PC-3 (cell line): ENCODE measurements at regions not wholly inside any gene's neighbourhood (a gene's known extent, or its start where the extent isn't known, plus 50 kb on each side); places are given as distances from the start of the nearest gene placed in this dataset.

Experiments used
- ATAC-seq: fragments of 200-7000 bp; cut with Tn5 transposase; 2 replicates; pipeline ENCODE4 v1.9.1; 2020; ENCODE audit warnings: mild to moderate bottlenecking, moderate library complexity
- BruUV-seq: library from RNA; stranded (reverse); fragments of 400-500 nt; replicated peaks from 2 replicates; lab custom pipeline; 2021; lab: Mats Ljungman, UMichigan
- CTCF ChIA-PET: fragments of 300-600 bp; sonication (Branson Sonifier 250); formaldehyde crosslinking; loops from one replicate; lab custom pipeline; 2022; ENCODE audit warnings: antibody characterized with exemption; lab: Charles Lee
- POLR2A ChIA-PET: fragments of 300-600 bp; sonication (Branson Sonifier 250); formaldehyde crosslinking; loops from one replicate; lab custom pipeline; 2022; ENCODE audit warnings: antibody characterized with exemption; ENCODE audit not compliant: unreplicated experiment; lab: Charles Lee
- DNase-seq: peaks from one replicate; pipeline ENCODE4 v3.0.0-alpha.2; 2015
- H2AFZ ChIP-seq: fragments of 300-600 bp; sonication (generic); 2 replicates; pipeline ENCODE4 v1.6.0; 2016; ENCODE audit warnings: antibody characterized with exemption, low read length
- H3F3A ChIP-seq: fragments of 300-600 bp; sonication (generic); one replicate; pipeline ENCODE4 v1.6.0; 2017; ENCODE audit warnings: antibody characterized with exemption, low read length, control low read depth, mild to moderate bottlenecking; ENCODE audit not compliant: unreplicated experiment
- H3K27ac ChIP-seq: fragments of 300-600 bp; sonication (generic); 2 replicates; pipeline ENCODE4 v1.5.1; 2016; ENCODE audit warnings: mild to moderate bottlenecking, low read length
- H3K27me3 ChIP-seq: fragments of 300-600 bp; sonication (generic); 2 replicates; pipeline ENCODE4 v1.6.1; 2016; ENCODE audit warnings: low read length, mixed read lengths
- H3K36me3 ChIP-seq: fragments of 300-600 bp; sonication (generic); 2 replicates; pipeline ENCODE4 v1.6.1; 2016; ENCODE audit warnings: low read depth, mixed run types, low read length, mixed read lengths
- H3K4me1 ChIP-seq: fragments of 300-600 bp; sonication (generic); 2 replicates; pipeline ENCODE4 v1.5.1; 2016; ENCODE audit warnings: low read length; ENCODE audit not compliant: insufficient read depth
- H3K4me2 ChIP-seq: fragments of 300-600 bp; sonication (generic); 2 replicates; pipeline ENCODE4 v1.6.0; 2016; ENCODE audit warnings: low read length
- H3K4me3 ChIP-seq: fragments of 300-600 bp; sonication (generic); 2 replicates; pipeline ENCODE4 v1.5.1; 2016; ENCODE audit warnings: mild to moderate bottlenecking, low read length, mixed read lengths
- H3K79me2 ChIP-seq: fragments of 300-600 bp; sonication (generic); 2 replicates; pipeline ENCODE4 v1.6.1; 2017; ENCODE audit warnings: low read length, mixed read lengths
- H3K9ac ChIP-seq: fragments of 300-600 bp; sonication (generic); 2 replicates; pipeline ENCODE4 v1.6.0; 2016; ENCODE audit warnings: mild to moderate bottlenecking, low read length
- H3K9me2 ChIP-seq: fragments of 300-600 bp; sonication (generic); replicated peaks from 2 replicates; pipeline ENCODE4 v1.6.1; 2016; ENCODE audit warnings: mixed run types, low read length, mixed read lengths
- H3K9me3 ChIP-seq: fragments of 300-600 bp; sonication (generic); 2 replicates; pipeline ENCODE4 v1.6.1; 2016; ENCODE audit warnings: low read length, mixed read lengths
- H4K20me1 ChIP-seq: fragments of 300-600 bp; sonication (generic); 2 replicates; pipeline ENCODE4 v1.6.1; 2016; ENCODE audit warnings: low read length, mixed read lengths
- EZH2 ChIP-seq: fragments of 300-600 bp; sonication (generic); IDR thresholded peaks from one replicate; pipeline ENCODE4 v1.6.1; 2017; ENCODE audit warnings: antibody characterized with exemption, mild to moderate bottlenecking, low read length; ENCODE audit not compliant: unreplicated experiment
- EZH2phosphoT487 ChIP-seq: fragments of 300-600 bp; sonication (generic); IDR thresholded peaks from 2 replicates; pipeline ENCODE4 v1.6.1; 2018; ENCODE audit warnings: mild to moderate bottlenecking, antibody characterized with exemption, low read length, borderline replicate concordance
- intact Hi-C: fragments of 100-400 bp; cut with micrococcal nuclease; formaldehyde crosslinking; loops from 2 replicates; pipeline ENCODE4 v1.9.0; 2023
- TF ChIP-seq, protein P1 (sequence below): fragments of 300-600 bp; sonication (generic); conservative IDR thresholded peaks from 2 replicates; pipeline ENCODE4 v1.5.1; 2017; ENCODE audit warnings: antibody characterized with exemption, low read depth, mild to moderate bottlenecking, low read length

GRCh38 chr2:65512783-65513182 is 80.4 kb upstream of the SPRED2 start:
- H3K4me2 ChIP-seq: no peak overlapping the region
- no peak for DNase-seq
- H3K79me2 ChIP-seq: no peaks in the 10 kb centered on the region
- H3K9me3 ChIP-seq: no peaks in the 10 kb centered on the region
- no peaks in the 10 kb centered on the region for H3F3A ChIP-seq
- intact Hi-C loops: no loop called here
- H3K4me3 ChIP-seq: no peak overlapping the region
- H3K27me3 ChIP-seq: no peaks in the 10 kb centered on the region
- no peak overlapping the region for H3K27ac ChIP-seq
- H3K9me2 ChIP-seq: no peaks in the 10 kb centered on the region
- no peaks in the 10 kb centered on the region for H4K20me1 ChIP-seq
- no peak for ATAC-seq
- no peak overlapping the region for H2AFZ ChIP-seq
- no peaks in the 10 kb centered on the region for H3K36me3 ChIP-seq
- no peaks in the 10 kb centered on the region for H3K4me1 ChIP-seq
- no peak overlapping the region for H3K9ac ChIP-seq
- TF ChIP-seq, protein P1, sequence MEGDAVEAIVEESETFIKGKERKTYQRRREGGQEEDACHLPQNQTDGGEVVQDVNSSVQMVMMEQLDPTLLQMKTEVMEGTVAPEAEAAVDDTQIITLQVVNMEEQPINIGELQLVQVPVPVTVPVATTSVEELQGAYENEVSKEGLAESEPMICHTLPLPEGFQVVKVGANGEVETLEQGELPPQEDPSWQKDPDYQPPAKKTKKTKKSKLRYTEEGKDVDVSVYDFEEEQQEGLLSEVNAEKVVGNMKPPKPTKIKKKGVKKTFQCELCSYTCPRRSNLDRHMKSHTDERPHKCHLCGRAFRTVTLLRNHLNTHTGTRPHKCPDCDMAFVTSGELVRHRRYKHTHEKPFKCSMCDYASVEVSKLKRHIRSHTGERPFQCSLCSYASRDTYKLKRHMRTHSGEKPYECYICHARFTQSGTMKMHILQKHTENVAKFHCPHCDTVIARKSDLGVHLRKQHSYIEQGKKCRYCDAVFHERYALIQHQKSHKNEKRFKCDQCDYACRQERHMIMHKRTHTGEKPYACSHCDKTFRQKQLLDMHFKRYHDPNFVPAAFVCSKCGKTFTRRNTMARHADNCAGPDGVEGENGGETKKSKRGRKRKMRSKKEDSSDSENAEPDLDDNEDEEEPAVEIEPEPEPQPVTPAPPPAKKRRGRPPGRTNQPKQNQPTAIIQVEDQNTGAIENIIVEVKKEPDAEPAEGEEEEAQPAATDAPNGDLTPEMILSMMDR: no peak
- ChIA-PET POLR2A (interaction anchor here (0.5 kb wide), 1 partner anchor 653 kb away, joined by 3 read pairs; no protein-coding TSS in a partner anchor), CTCF (no interaction called here)
- no TSS peak for BruUV-seq

DNA sequence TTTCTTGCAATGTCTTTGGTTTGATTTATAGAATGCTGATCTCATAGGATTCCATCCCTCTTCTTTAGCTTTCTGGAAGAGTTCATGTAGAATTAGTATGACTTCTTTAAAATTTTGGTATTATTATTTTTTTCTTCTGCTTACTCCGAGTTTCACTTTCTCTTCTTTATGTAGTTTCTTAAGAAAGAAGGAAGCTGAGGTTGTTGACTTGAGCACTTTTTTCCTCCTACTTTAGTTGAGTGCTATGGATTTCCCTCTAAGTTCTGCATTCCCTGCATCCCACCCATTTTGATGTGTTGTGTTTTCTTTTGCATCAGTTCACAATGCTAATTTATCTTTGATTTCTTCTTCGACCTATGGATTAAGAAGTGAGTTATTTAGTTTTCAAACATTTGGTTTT is 78.9 kb upstream of the SPRED2 start:
- Histone ChIP-seq H3K4me1 (no peaks in the 10 kb centered on the region), H3K27ac (no peak overlapping the region), H3K9me3 (no peaks in the 10 kb centered on the region), H3K9me2 (no peaks in the 10 kb centered on the region), H3K4me3 (no peak overlapping the region), H3K27me3 (no peaks in the 10 kb centered on the region), H3K79me2 (no peaks in the 10 kb centered on the region), H3F3A (no peaks in the 10 kb centered on the region), H3K4me2 (no peak overlapping the region), H3K36me3 (no peaks in the 10 kb centered on the region), H4K20me1 (no peaks in the 10 kb centered on the region), H3K9ac (no peak overlapping the region), H2AFZ (no peak overlapping the region)
- CTCF ChIA-PET: no interaction called here
- ATAC-seq (no peak), DNase-seq (no peak)
- BruUV-seq: no TSS peak
- POLR2A ChIA-PET: no interaction called here
- TF ChIP-seq, protein P1: no peak
- TF ChIP-seq EZH2: no peak
- TF ChIP-seq EZH2phosphoT487: no peak
- intact Hi-C loops: no loop called here

GRCh38 chr2:65508225-65508624 is 75.8 kb upstream of the SPRED2 start:
- DNase-seq: no peak
- Histone ChIP-seq H2AFZ (no peak overlapping the region), H3K9me3 (no peaks in the 10 kb centered on the region), H3K9me2 (no peaks in the 10 kb centered on the region), H3K27ac (no peak overlapping the region), H3K4me2 (no peak overlapping the region), H3K9ac (no peak overlapping the region), H3K79me2 (no peaks in the 10 kb centered on the region), H3K36me3 (no peaks in the 10 kb centered on the region), H3K4me1 (peaks cover 8% of the 10 kb centered on the region), H3F3A (no peaks in the 10 kb centered on the region), H3K4me3 (no peak overlapping the region), H3K27me3 (no peaks in the 10 kb centered on the region), H4K20me1 (no peaks in the 10 kb centered on the region)
- no TSS peak for BruUV-seq
- TF ChIP-seq EZH2phosphoT487 (no peak), EZH2 (no peak)
- TF ChIP-seq, protein P1: no peak
- intact Hi-C loops: no loop called here
- no peak for ATAC-seq
- POLR2A ChIA-PET: no interaction called here
- CTCF ChIA-PET: interaction anchor here (0.6 kb wide), 1 partner anchor 378 kb away, joined by 4 read pairs; no protein-coding TSS in a partner anchor
